ENCODE measurements at regions not wholly inside any gene's neighbourhood (a gene's known extent, or its start where the extent isn't known, plus 50 kb on each side); places are given as distances from the start of the nearest gene placed in this dataset.

DNA sequence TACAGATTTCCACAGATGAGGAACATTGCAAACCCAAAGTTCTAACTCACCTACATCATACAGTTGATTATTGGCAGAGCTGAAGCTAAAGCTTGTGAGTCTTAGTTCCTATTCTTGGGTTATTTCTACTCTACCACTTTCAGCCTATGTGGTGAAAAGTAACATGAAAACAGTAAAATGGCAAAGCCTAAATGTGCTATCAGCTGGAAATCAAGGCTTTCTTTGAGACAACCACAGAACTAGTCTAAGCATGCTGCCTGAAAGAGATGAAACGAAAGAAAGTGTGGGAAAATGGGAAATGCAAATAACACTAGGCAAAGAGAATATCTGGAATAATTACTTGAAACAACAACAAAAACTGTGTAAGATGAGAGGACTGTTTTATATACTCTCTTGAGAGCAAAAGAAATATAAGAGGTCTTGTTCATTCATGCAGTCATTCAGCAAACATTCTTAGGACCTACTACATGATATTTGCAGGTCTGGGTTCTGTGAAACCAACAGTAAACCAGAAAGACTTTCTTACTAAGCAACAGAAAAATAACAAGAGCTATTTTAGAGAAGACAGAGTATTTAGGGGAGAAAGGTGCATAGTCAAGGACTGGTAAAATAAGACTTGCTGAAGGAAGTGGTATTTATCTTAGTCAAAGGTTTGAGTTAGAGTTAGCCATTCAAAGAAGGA, 437.1 kb downstream of the HTR7 start:
- no peaks in the 10 kb centered on the region for H3K27me3 ChIP-seq (ENCODE audit: low read length)
- H3K27ac ChIP-seq (ENCODE audit: low read depth, low read length): no peak overlapping the region
- H3K36me3 ChIP-seq (ENCODE audit: low read length): no peaks in the 10 kb centered on the region
- no peak overlapping the region for H2AFZ ChIP-seq (ENCODE audit: low read depth, low read length, severe bottlenecking)
- no peaks in the 10 kb centered on the region for H3K79me2 ChIP-seq (ENCODE audit: insufficient read depth, low read length)
- no peaks in the 10 kb centered on the region for H4K20me1 ChIP-seq (ENCODE audit: low read depth, low read length)
- TF ChIP-seq EZH2phosphoT487 (conservative IDR thresholded peaks at IDR 0.05; ENCODE audit: low read length): no peak
- TF ChIP-seq, protein P1, sequence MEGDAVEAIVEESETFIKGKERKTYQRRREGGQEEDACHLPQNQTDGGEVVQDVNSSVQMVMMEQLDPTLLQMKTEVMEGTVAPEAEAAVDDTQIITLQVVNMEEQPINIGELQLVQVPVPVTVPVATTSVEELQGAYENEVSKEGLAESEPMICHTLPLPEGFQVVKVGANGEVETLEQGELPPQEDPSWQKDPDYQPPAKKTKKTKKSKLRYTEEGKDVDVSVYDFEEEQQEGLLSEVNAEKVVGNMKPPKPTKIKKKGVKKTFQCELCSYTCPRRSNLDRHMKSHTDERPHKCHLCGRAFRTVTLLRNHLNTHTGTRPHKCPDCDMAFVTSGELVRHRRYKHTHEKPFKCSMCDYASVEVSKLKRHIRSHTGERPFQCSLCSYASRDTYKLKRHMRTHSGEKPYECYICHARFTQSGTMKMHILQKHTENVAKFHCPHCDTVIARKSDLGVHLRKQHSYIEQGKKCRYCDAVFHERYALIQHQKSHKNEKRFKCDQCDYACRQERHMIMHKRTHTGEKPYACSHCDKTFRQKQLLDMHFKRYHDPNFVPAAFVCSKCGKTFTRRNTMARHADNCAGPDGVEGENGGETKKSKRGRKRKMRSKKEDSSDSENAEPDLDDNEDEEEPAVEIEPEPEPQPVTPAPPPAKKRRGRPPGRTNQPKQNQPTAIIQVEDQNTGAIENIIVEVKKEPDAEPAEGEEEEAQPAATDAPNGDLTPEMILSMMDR (IDR thresholded peaks at IDR 0.05; ENCODE audit: insufficient read depth, low read length, poor library complexity, severe bottlenecking): no peak
- H3F3A ChIP-seq (ENCODE audit: insufficient read depth): no peaks in the 10 kb centered on the region
- no peak overlapping the region for H3K4me2 ChIP-seq (ENCODE audit: low read depth, low read length, poor library complexity, severe bottlenecking)
- H3K4me3 ChIP-seq (ENCODE audit: insufficient read depth, low read length, poor library complexity, severe bottlenecking): no peak overlapping the region
- H3K9me2 ChIP-seq (replicated peaks; ENCODE audit: insufficient read depth, low read length): no peaks in the 10 kb centered on the region
- no peak overlapping the region for H3K9ac ChIP-seq (ENCODE audit: low read length)
- H3K9me3 ChIP-seq (ENCODE audit: insufficient read depth, low read length): no peaks in the 10 kb centered on the region

DNA sequence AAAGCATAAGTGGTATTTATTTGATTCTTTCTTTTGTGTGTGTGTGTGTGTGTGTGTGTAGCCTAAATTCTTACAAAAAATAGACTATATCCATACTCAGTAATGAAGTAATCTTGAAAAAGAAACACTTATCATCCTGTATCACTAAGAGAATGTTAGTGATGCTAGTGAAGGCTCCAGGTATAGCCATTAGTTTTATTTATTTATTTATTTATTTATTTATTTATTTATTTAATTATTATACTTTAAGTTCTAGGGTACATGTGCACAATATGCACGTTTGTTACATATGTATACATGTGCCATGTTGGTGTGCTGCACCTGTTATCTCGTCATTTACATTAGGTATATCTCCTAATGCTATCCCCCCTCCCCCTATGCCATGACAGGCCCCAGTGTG, 436.0 kb downstream of the HTR7 start:
- no peaks in the 10 kb centered on the region for H3F3A ChIP-seq (ENCODE audit: insufficient read depth)
- no peaks in the 10 kb centered on the region for H3K27me3 ChIP-seq (ENCODE audit: low read length)
- no peak overlapping the region for H3K4me2 ChIP-seq (ENCODE audit: low read depth, low read length, poor library complexity, severe bottlenecking)
- H3K36me3 ChIP-seq (ENCODE audit: low read length): no peaks in the 10 kb centered on the region
- no peak overlapping the region for H3K4me3 ChIP-seq (ENCODE audit: insufficient read depth, low read length, poor library complexity, severe bottlenecking)
- no peak overlapping the region for H2AFZ ChIP-seq (ENCODE audit: low read depth, low read length, severe bottlenecking)
- no peaks in the 10 kb centered on the region for H4K20me1 ChIP-seq (ENCODE audit: low read depth, low read length)
- TF ChIP-seq, protein P1 (IDR thresholded peaks at IDR 0.05; ENCODE audit: insufficient read depth, low read length, poor library complexity, severe bottlenecking): no peak
- TF ChIP-seq EZH2phosphoT487 (conservative IDR thresholded peaks at IDR 0.05; ENCODE audit: low read length): no peak
- H3K27ac ChIP-seq (ENCODE audit: low read depth, low read length): no peak overlapping the region
- H3K79me2 ChIP-seq (ENCODE audit: insufficient read depth, low read length): no peaks in the 10 kb centered on the region
- H3K9me2 ChIP-seq (replicated peaks; ENCODE audit: insufficient read depth, low read length): no peaks in the 10 kb centered on the region
- no peak overlapping the region for H3K9ac ChIP-seq (ENCODE audit: low read length)
- no peaks in the 10 kb centered on the region for H3K9me3 ChIP-seq (ENCODE audit: insufficient read depth, low read length)

DNA sequence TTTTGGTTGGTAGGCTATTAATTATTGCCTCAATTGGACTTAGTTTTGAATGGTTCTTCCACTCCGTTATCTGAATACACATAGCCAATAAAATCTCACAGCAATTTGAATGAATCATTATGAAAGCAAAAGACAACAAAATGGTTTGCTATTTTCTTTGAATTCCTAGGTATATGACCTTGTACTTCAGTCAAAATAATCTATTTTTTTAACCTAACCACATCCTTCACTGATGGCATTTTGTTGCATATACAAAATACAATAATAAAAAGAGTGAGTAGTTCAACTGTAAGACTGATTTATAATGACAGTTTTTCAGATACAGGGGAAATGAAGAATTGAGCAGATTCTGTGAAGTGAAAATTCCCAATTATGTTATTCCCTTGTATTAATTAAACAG, 433.1 kb downstream of the HTR7 start:
- no peak overlapping the region for H3K4me2 ChIP-seq (ENCODE audit: low read depth, low read length, poor library complexity, severe bottlenecking)
- H3K27ac ChIP-seq (ENCODE audit: low read depth, low read length): no peak overlapping the region
- no peak overlapping the region for H3K9ac ChIP-seq (ENCODE audit: low read length)
- H3K4me3 ChIP-seq (ENCODE audit: insufficient read depth, low read length, poor library complexity, severe bottlenecking): no peak overlapping the region
- no peaks in the 10 kb centered on the region for H3F3A ChIP-seq (ENCODE audit: insufficient read depth)
- H3K27me3 ChIP-seq (ENCODE audit: low read length): no peaks in the 10 kb centered on the region
- H3K9me3 ChIP-seq (ENCODE audit: insufficient read depth, low read length): no peaks in the 10 kb centered on the region
- no peak overlapping the region for H2AFZ ChIP-seq (ENCODE audit: low read depth, low read length, severe bottlenecking)
- no peaks in the 10 kb centered on the region for H4K20me1 ChIP-seq (ENCODE audit: low read depth, low read length)
- H3K36me3 ChIP-seq (ENCODE audit: low read length): no peaks in the 10 kb centered on the region
- TF ChIP-seq EZH2phosphoT487 (conservative IDR thresholded peaks at IDR 0.05; ENCODE audit: low read length): no peak
- TF ChIP-seq, protein P1 (IDR thresholded peaks at IDR 0.05; ENCODE audit: insufficient read depth, low read length, poor library complexity, severe bottlenecking): no peak
- no peaks in the 10 kb centered on the region for H3K79me2 ChIP-seq (ENCODE audit: insufficient read depth, low read length)
- H3K9me2 ChIP-seq (replicated peaks; ENCODE audit: insufficient read depth, low read length): no peaks in the 10 kb centered on the region

Measured in SU-DHL-6 (cell line).